Liver (tissue), 3 donors: ENCODE measurements at regions not wholly inside any gene's neighbourhood (a gene's known extent, or its start where the extent isn't known, plus 50 kb on each side); places are given as distances from the start of the nearest gene placed in this dataset.

Experiments
- ATF3 ChIP-seq: IDR thresholded peaks from 2 replicates; pipeline ENCODE4 v1.6.1; 2016; ENCODE audit warnings: antibody characterized with exemption
- EGR1 ChIP-seq, 2 donors: IDR thresholded peaks; 2 replicates each; pipeline ENCODE4 v1.6.1; 2016 to 2018; ENCODE audit warnings: antibody characterized with exemption in 2 of 2, low read depth in 2 of 2
- FOXA1 ChIP-seq: IDR thresholded peaks from 2 replicates; pipeline ENCODE4 v1.6.1; 2016; ENCODE audit warnings: antibody characterized with exemption
- GABPA ChIP-seq, 2 donors: IDR thresholded peaks in 1 of 2; conservative IDR thresholded peaks in 1 of 2; 2 replicates each; pipeline ENCODE4 v1.6.1; 2016; ENCODE audit warnings: antibody characterized with exemption in 2 of 2, mild to moderate bottlenecking in 1 of 2, moderate library complexity in 1 of 2
- RAD21 ChIP-seq, 2 donors: IDR thresholded peaks; 2 replicates each; pipeline ENCODE4 v1.6.1; 2016; ENCODE audit warnings: antibody characterized with exemption in 2 of 2, mild to moderate bottlenecking in 2 of 2
- REST ChIP-seq: IDR thresholded peaks from 2 replicates; pipeline ENCODE4 v1.6.1; 2016; ENCODE audit warnings: antibody characterized with exemption, mild to moderate bottlenecking
- SP1 ChIP-seq: IDR thresholded peaks from 2 replicates; pipeline ENCODE4 v1.6.1; 2018; ENCODE audit warnings: antibody characterized with exemption, mild to moderate bottlenecking
- TAF1 ChIP-seq: conservative IDR thresholded peaks from 2 replicates; pipeline ENCODE4 v1.6.1; 2016; ENCODE audit warnings: antibody characterized with exemption, mild to moderate bottlenecking
- YY1 ChIP-seq: IDR thresholded peaks from 2 replicates; pipeline ENCODE4 v1.6.1; 2016; ENCODE audit warnings: antibody characterized with exemption, mild to moderate bottlenecking
- TF ChIP-seq, protein P1 (sequence below): fragments of 150-350 bp; IDR thresholded peaks from 2 replicates; pipeline ENCODE4 v1.5.1; 2017; ENCODE audit warnings: improper control_type of control experiment, low read depth, low read length; ENCODE audit not compliant: missing input control
- TF ChIP-seq, protein P2 (sequence below): IDR thresholded peaks from 2 replicates; pipeline ENCODE4 v1.6.1; 2016; ENCODE audit warnings: antibody characterized with exemption
- TF ChIP-seq, protein P3 (sequence below): IDR thresholded peaks from 2 replicates; pipeline ENCODE4 v1.6.1; 2016; ENCODE audit warnings: antibody characterized with exemption
- donor health status: healthy.
- donor health status: healthy.

DNA sequence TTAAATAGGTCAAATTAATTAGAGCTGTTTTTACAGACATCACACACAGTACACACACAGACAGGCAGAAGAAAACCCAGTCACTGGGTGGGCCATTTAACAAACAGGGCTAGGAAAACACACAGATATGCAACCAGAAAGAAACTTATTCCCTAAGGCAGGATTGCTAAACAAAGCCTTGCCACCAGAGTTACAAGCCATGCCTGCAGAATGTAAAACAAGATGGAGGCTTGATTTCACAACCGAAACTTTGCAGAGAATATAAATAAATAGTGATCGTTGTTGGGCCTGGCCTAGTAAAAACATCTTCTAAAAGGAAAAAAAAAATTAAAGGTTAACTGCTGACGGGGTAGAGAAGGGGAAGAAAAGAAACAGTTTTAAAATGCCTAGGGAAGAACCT is 212.3 kb downstream of the NAP1L3 start:
- TF ChIP-seq REST (no peak), SP1 (no peak), ATF3 (no peak), RAD21 (IDR thresholded peaks at IDR 0.05) (no peak), FOXA1 (no peak), EGR1 (IDR thresholded peaks at IDR 0.05; ENCODE audit: low read depth in 2 of 2) (no peak), GABPA (IDR thresholded peaks at IDR 0.05 in 1 of 2, conservative IDR thresholded peaks at IDR 0.05 in 1 of 2) (no peak), TAF1 (no peak), YY1 (no peak)
- TF ChIP-seq, protein P1, sequence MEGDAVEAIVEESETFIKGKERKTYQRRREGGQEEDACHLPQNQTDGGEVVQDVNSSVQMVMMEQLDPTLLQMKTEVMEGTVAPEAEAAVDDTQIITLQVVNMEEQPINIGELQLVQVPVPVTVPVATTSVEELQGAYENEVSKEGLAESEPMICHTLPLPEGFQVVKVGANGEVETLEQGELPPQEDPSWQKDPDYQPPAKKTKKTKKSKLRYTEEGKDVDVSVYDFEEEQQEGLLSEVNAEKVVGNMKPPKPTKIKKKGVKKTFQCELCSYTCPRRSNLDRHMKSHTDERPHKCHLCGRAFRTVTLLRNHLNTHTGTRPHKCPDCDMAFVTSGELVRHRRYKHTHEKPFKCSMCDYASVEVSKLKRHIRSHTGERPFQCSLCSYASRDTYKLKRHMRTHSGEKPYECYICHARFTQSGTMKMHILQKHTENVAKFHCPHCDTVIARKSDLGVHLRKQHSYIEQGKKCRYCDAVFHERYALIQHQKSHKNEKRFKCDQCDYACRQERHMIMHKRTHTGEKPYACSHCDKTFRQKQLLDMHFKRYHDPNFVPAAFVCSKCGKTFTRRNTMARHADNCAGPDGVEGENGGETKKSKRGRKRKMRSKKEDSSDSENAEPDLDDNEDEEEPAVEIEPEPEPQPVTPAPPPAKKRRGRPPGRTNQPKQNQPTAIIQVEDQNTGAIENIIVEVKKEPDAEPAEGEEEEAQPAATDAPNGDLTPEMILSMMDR: no peak
- TF ChIP-seq, protein P2, sequence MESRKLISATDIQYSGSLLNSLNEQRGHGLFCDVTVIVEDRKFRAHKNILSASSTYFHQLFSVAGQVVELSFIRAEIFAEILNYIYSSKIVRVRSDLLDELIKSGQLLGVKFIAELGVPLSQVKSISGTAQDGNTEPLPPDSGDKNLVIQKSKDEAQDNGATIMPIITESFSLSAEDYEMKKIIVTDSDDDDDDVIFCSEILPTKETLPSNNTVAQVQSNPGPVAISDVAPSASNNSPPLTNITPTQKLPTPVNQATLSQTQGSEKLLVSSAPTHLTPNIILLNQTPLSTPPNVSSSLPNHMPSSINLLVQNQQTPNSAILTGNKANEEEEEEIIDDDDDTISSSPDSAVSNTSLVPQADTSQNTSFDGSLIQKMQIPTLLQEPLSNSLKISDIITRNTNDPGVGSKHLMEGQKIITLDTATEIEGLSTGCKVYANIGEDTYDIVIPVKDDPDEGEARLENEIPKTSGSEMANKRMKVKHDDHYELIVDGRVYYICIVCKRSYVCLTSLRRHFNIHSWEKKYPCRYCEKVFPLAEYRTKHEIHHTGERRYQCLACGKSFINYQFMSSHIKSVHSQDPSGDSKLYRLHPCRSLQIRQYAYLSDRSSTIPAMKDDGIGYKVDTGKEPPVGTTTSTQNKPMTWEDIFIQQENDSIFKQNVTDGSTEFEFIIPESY: no peak
- TF ChIP-seq, protein P3, sequence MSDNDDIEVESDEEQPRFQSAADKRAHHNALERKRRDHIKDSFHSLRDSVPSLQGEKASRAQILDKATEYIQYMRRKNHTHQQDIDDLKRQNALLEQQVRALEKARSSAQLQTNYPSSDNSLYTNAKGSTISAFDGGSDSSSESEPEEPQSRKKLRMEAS: no peak
